NCI-H748 treated with DMSO at 0.1 percent for 48 hours (cell line): ENCODE measurements at regions not wholly inside any gene's neighbourhood (a gene's known extent, or its start where the extent isn't known, plus 50 kb on each side); places are given as distances from the start of the nearest gene placed in this dataset.
"Not testable (repeated sequence)": the region's sequence is repeated elsewhere in the genome, so short reads cannot be mapped to it uniquely, and the experiment has no call there.

Experiments used
- DNase-seq: peaks from one replicate; lab custom pipeline; 2025; lab: John Stamatoyannopoulos, UW

- no peak for DNase-seq
Measured at GRCh38 chrX:82732861-82733260, 775.2 kb upstream of the POU3F4 start.

- DNase-seq: no peak
Measured at GRCh38 chrX:82734140-82734539, 774.0 kb upstream of the POU3F4 start.

- not testable (repeated sequence) for DNase-seq
Measured at GRCh38 chrX:82738313-82738712, 769.8 kb upstream of the POU3F4 start.

- no peak for DNase-seq
Measured at GRCh38 chrX:82742351-82742750, 765.7 kb upstream of the POU3F4 start.

GRCh38 chrX:82745725-82746124 lies 762.4 kb upstream of the POU3F4 start:
- not testable (repeated sequence) for DNase-seq

- no peak for DNase-seq
Measured at GRCh38 chrX:82748906-82749505, 759.1 kb upstream of the POU3F4 start.

- no peak for DNase-seq
Measured at GRCh38 chrX:82756272-82756671, 751.8 kb upstream of the POU3F4 start.

GRCh38 chrX:82757614-82758013 lies 750.5 kb upstream of the POU3F4 start:
- DNase-seq: no peak

GRCh38 chrX:82764521-82764920 lies 743.6 kb upstream of the POU3F4 start:
- no peak for DNase-seq

GRCh38 chrX:82765811-82766210 lies 742.3 kb upstream of the POU3F4 start:
- DNase-seq: no peak

- no peak for DNase-seq
Measured at GRCh38 chrX:82775426-82775825, 732.7 kb upstream of the POU3F4 start.

GRCh38 chrX:82782014-82782413 lies 726.1 kb upstream of the POU3F4 start:
- DNase-seq: no peak

- DNase-seq: not testable (repeated sequence)
Measured at GRCh38 chrX:82812902-82813301, 695.2 kb upstream of the POU3F4 start.

- DNase-seq: no peak
Measured at GRCh38 chrX:82813671-82814078, 694.4 kb upstream of the POU3F4 start.

- DNase-seq: no peak
Measured at GRCh38 chrX:82816001-82816400, 692.1 kb upstream of the POU3F4 start.

- DNase-seq: no peak
Measured at GRCh38 chrX:82816562-82816961, 691.5 kb upstream of the POU3F4 start.

- no peak for DNase-seq
Measured at GRCh38 chrX:82842286-82842685, 665.8 kb upstream of the POU3F4 start.

- DNase-seq: no peak
Measured at GRCh38 chrX:82848111-82848510, 660.0 kb upstream of the POU3F4 start.
